ENCODE measurements at regions not wholly inside any gene's neighbourhood (a gene's known extent, or its start where the extent isn't known, plus 50 kb on each side); places are given as distances from the start of the nearest gene placed in this dataset.

GRCh38 chr7:54253036-54253373 is 289.2 kb upstream of the VSTM2A start:
- TF ChIP-seq CTCF (IDR thresholded peaks at IDR 0.05) = no peak
- no peak for TF ChIP-seq POLR2A (IDR thresholded peaks at IDR 0.05)
